ENCODE measurements at regions not wholly inside any gene's neighbourhood (a gene's known extent, or its start where the extent isn't known, plus 50 kb on each side); places are given as distances from the start of the nearest gene placed in this dataset.

GRCh38 chr21:24470852-24471251 lies 1136.4 kb downstream of the MRPL39 start:
- TF ChIP-seq, protein P1, sequence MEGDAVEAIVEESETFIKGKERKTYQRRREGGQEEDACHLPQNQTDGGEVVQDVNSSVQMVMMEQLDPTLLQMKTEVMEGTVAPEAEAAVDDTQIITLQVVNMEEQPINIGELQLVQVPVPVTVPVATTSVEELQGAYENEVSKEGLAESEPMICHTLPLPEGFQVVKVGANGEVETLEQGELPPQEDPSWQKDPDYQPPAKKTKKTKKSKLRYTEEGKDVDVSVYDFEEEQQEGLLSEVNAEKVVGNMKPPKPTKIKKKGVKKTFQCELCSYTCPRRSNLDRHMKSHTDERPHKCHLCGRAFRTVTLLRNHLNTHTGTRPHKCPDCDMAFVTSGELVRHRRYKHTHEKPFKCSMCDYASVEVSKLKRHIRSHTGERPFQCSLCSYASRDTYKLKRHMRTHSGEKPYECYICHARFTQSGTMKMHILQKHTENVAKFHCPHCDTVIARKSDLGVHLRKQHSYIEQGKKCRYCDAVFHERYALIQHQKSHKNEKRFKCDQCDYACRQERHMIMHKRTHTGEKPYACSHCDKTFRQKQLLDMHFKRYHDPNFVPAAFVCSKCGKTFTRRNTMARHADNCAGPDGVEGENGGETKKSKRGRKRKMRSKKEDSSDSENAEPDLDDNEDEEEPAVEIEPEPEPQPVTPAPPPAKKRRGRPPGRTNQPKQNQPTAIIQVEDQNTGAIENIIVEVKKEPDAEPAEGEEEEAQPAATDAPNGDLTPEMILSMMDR (IDR thresholded peaks at IDR 0.05; ENCODE audit: extremely low read depth in 1 of 2, insufficient read depth in 1 of 2, low read depth in 1 of 2, low read length in 2 of 2): no peak
- TF ChIP-seq, protein P2, sequence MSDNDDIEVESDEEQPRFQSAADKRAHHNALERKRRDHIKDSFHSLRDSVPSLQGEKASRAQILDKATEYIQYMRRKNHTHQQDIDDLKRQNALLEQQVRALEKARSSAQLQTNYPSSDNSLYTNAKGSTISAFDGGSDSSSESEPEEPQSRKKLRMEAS (IDR thresholded peaks at IDR 0.05; ENCODE audit: insufficient read depth, insufficient read length): no peak
- TF ChIP-seq POLR2AphosphoS5 (IDR thresholded peaks at IDR 0.05; ENCODE audit: insufficient read depth, low read depth, low read length) (no peak), POLR2A (IDR thresholded peaks at IDR 0.05; ENCODE audit: low read depth, low read length) (no peak), EZH2 (IDR thresholded peaks at IDR 0.05; ENCODE audit: borderline replicate concordance, low read depth, low read length, severe bottlenecking) (no peak), JUN (IDR thresholded peaks at IDR 0.05; ENCODE audit: borderline replicate concordance, insufficient read depth, insufficient read length, low read depth) (no peak), FOS (IDR thresholded peaks at IDR 0.05; ENCODE audit: borderline replicate concordance, insufficient read depth, low read length) (no peak), GATA2 (IDR thresholded peaks at IDR 0.05; ENCODE audit: insufficient read depth, insufficient read length, low read depth, low read length) (no peak), MYC (IDR thresholded peaks at IDR 0.05; ENCODE audit: low read depth, low read length) (no peak)

All from endothelial cell of umbilical vein (primary cell).